Epidermal melanocyte (primary cell): ENCODE measurements at regions not wholly inside any gene's neighbourhood (a gene's known extent, or its start where the extent isn't known, plus 50 kb on each side); places are given as distances from the start of the nearest gene placed in this dataset.

Source experiments
- DNase-seq: peaks from one replicate; pipeline ENCODE4 v3.0.0; 2011; ENCODE audit warnings: low spot score; ENCODE audit not compliant: insufficient read length

- DNase-seq, result no peak
Observed at GRCh38 chr13:53143757-53144339, 115.2 kb downstream of the OLFM4 start.

DNA sequence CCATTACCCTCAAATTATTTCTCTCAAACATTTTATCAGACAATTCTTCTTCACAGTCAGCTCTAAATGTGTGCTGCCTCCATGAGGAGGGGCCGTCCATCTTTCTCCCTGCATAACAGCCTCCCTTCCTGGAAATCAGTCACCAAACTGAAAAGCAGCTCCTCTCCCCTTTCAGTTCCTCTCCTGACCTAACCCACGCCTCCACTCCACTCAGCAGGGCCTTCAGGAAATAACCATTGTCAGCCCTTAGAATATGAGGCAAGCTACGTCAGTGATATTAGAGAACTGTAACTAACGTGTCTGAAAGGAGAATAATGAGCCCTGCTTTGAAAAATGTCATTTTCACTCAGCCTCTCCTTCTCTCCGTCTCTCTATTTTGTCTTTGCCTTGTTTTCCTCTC, 116.2 kb downstream of the OLFM4 start:
- no peak for DNase-seq

GRCh38 chr13:53150568-53150967, 122.0 kb downstream of the OLFM4 start:
- DNase-seq, result no peak

DNA sequence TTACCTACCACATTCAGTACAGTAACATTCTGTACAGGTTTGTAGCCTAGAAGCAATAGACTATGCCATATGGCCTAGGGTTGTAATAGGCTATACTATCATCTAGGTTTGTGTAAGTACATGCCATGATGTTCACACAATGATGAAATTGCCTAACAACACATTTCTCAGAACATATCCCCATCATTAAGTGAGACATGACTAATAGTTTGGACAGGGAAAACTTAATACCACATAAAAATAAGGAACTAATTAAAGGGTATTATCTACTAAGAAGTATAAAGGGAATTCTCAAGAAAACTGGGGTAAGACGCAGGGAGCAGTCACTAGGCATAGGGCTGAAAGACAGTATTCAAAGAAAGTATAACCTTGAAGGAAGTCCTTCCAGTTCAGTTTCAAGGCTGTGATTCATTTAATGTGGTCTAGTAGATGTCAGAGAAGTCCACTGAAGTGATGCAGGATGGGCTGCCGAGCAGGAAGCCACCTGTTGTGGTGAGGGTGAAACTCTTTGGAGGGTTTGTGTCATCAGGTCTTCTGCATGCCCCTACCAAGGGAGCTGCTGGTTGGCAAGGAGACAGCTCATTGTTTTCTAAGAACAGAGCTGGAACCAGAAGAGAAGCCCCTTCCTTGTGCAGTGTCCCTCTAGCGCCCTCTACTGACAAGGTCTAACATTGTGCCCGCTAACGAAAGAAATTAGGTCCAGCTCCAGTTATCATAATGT, 122.9 kb downstream of the OLFM4 start:
- no peak for DNase-seq

DNA sequence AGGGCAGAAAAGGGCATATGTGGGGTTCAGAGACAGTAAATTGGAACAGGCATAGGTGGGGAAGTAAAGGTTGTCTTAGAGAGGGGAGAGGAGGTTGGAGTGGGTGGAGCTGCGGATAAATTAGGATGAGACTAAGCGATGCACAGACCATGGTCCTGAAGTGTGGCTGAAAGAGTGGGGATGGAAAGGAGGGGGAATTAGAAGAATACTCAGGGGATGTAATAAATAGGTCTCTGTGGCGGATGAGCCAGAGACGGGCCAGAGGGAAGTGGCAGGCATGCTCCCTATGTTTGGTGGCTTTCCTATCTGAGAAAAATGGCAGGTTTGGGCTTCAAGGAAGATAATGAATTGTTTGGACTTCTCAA, 123.4 kb downstream of the OLFM4 start:
- no peak for DNase-seq

- DNase-seq, result no peak
Observed at GRCh38 chr13:53158201-53158600, 129.6 kb downstream of the OLFM4 start.

GRCh38 chr13:53159431-53159830, 130.8 kb downstream of the OLFM4 start:
- DNase-seq, result no peak

- DNase-seq, result no peak
Observed at GRCh38 chr13:53160211-53160610, 131.6 kb downstream of the OLFM4 start.

DNA sequence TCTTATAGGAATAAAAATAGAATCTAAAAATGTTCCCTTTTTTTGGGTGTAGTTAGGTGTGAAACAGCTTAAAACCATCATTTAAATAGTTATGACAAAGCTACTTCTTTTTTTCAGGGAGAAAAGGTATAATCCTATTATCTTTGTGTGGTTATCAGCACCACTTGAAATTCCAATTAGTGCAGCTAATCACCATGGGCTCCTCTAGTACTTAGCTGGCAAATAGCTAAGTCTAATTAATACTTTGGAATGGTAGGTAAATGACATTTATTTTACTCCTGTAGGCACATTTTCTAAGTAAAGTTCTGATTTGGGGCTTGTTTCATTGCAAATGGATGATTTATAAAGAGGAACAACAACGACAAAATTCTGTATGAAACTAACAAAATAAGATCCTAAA, 132.6 kb downstream of the OLFM4 start:
- DNase-seq, result no peak

- DNase-seq, result no peak
Observed at GRCh38 chr13:53165261-53165660, 136.6 kb downstream of the OLFM4 start.

DNA sequence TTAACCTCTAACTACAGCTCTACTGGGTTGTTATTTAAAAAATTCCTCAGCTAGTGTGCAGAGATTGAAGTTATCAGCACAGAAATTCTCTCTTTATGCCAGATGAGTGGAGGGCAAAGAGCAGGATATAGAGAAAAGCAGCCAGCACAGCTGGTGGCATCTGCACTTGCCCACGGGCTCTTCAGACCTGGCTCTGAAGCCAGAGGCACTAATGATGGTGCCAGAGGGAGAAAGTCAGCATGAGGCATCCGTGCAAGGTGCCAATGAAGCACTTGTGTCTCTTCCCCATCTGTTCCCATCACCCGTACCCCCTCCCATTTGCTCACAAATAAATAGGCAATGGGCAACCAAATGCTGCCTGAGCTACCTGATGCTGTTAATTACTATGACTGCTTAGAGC, 138.9 kb downstream of the OLFM4 start:
- DNase-seq, result no peak

DNA sequence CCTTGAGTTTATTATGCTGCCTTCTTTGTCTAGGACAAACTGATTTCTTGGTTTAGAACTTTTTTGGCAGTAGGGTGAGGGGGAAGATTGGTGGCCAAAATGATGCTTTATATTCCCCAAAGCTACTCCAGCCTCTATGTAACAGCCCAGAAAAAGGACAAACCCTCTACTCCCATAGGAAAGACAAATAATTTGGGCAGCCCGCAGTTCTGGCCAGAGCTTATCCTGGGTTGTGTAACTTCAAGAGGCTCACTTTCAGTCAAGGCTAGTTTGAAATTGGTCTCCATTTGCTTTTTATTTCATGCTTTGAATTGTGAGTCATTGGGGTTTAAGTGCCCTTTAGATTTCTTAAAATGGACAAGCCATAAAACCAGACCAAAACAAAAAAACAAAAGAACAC, 142.3 kb downstream of the OLFM4 start:
- DNase-seq, result no peak

GRCh38 chr13:53174545-53174944, 145.9 kb downstream of the OLFM4 start:
- no peak for DNase-seq

GRCh38 chr13:53180684-53181083, 152.1 kb downstream of the OLFM4 start:
- DNase-seq, result no peak

- DNase-seq, result no peak
Observed at GRCh38 chr13:53182724-53183123, 154.1 kb downstream of the OLFM4 start.

DNA sequence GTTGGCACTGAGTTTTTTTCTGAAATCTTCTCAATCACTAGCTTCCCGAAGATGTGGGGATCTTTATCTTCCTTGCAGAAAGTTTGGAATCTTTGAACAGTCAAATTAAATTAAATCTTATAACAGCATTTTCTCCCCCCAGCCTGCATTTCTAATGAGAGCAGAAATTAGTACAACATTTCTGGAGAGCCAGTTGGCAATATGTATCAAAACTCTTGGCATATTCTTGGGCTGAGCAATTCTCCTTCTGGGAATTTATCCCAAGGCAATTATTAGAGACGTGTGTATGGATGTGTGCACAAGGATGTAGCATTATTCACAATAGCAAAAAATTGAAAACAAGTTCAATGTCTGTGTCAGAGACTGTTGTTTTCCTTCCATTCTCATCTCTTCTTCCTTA, 159.5 kb downstream of the OLFM4 start:
- no peak for DNase-seq

GRCh38 chr13:53189162-53189561, 160.5 kb downstream of the OLFM4 start:
- no peak for DNase-seq

- DNase-seq, result no peak
Observed at GRCh38 chr13:53191091-53191490, 162.5 kb downstream of the OLFM4 start.

GRCh38 chr13:53197424-53197823, 168.8 kb downstream of the OLFM4 start:
- DNase-seq, result no peak

- DNase-seq, result no peak
Observed at GRCh38 chr13:53198017-53198416, 169.4 kb downstream of the OLFM4 start.

GRCh38 chr13:53198736-53199135, 170.1 kb downstream of the OLFM4 start:
- DNase-seq, result no peak

DNA sequence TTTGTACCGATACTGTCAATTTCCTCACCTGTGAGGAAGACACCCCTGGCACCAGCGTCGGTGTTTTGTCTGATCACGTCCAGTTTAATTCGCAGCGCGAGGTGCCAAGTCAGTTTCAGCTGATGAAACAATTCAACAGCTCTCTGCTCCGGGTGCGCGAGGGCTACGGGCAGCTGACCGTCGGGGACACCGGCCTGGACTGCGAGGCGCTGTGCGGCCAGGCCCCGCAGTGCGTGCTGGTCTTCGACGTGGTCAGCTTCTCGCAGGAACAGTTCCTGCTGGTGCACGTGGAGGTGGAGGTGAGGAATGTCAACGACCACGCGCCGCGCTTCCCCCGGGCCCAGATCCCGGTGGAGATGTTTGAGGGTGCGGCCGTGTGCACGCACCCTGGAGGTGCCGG, 171.5 kb downstream of the OLFM4 start:
- no peak for DNase-seq
